Immature natural killer cell (primary cell): ENCODE measurements at regions not wholly inside any gene's neighbourhood (a gene's known extent, or its start where the extent isn't known, plus 50 kb on each side); places are given as distances from the start of the nearest gene placed in this dataset.

ENCODE experiments used
- DNase-seq, 3 donors: peaks; one replicate each; pipeline ENCODE4 v3.0.0; 2022; ENCODE audit warnings: mixed read lengths in 1 of 3
- H3K27ac Mint-ChIP-seq, 6 donors: one replicate each; pipeline ENCODE4 v1.8.0; 2020; ENCODE audit warnings: mixed read lengths in 6 of 6, mild to moderate bottlenecking in 5 of 6, inconsistent platforms in 4 of 6, moderate library complexity in 3 of 6
- H3K27me3 Mint-ChIP-seq, 3 donors: one replicate each; pipeline ENCODE4 v1.8.0; 2020 to 2021; ENCODE audit warnings: low read depth in 3 of 3, mild to moderate bottlenecking in 3 of 3, mixed read lengths in 3 of 3, moderate library complexity in 3 of 3, inconsistent platforms in 1 of 3
- H3K36me3 Mint-ChIP-seq, 3 donors: one replicate each; pipeline ENCODE4 v1.8.0; 2020; ENCODE audit warnings: mixed read lengths in 3 of 3, inconsistent platforms in 2 of 3, mild to moderate bottlenecking in 2 of 3
- H3K4me1 Mint-ChIP-seq, 2 donors: one replicate each; pipeline ENCODE4 v1.8.0; 2020; ENCODE audit warnings: inconsistent platforms in 2 of 2, mild to moderate bottlenecking in 2 of 2, mixed read lengths in 2 of 2, moderate library complexity in 1 of 2
- H3K4me3 Mint-ChIP-seq, 5 donors: one replicate each; pipeline ENCODE4 v1.8.0; 2020; ENCODE audit warnings: mild to moderate bottlenecking in 5 of 5, mixed read lengths in 5 of 5, inconsistent platforms in 3 of 5, moderate library complexity in 3 of 5
- H3K9me3 Mint-ChIP-seq, 6 donors: one replicate each; pipeline ENCODE4 v1.8.0; 2020; ENCODE audit warnings: mild to moderate bottlenecking in 6 of 6, mixed read lengths in 6 of 6, inconsistent platforms in 4 of 6, moderate library complexity in 3 of 6

DNA sequence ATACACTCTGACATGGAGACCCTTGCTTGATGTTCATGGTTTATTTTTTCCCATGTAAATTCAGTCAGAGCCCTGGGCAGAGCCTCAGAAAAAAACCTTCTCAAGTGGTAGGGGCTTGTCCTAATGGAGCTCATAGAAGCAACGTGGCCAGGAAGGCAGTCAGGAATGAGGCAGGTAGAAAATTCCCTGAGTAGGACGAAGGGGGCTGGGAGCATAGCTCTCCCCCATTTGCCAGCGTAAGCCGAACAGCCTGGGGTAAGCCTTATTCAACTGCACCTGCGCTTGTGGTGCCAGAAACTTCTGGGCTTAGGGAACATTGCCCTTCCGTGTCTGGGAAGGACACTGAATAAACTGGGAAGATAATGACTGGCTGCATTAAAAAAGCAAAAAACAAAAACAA lies 238.5 kb upstream of the ROPN1 start:
- peaks cover 0 to 6% (median 0%) of the 10 kb centered on the region in 6 donors for H3K9me3 Mint-ChIP-seq
- no peaks in the 10 kb centered on the region for H3K4me1 Mint-ChIP-seq
- no peaks in the 10 kb centered on the region for H3K36me3 Mint-ChIP-seq
- no peak for DNase-seq
- peaks cover 0 to 33% (median 4%) of the 10 kb centered on the region in 3 donors for H3K27me3 Mint-ChIP-seq
- H3K4me3 Mint-ChIP-seq: no peak overlapping the region
- no peak overlapping the region for H3K27ac Mint-ChIP-seq

DNA sequence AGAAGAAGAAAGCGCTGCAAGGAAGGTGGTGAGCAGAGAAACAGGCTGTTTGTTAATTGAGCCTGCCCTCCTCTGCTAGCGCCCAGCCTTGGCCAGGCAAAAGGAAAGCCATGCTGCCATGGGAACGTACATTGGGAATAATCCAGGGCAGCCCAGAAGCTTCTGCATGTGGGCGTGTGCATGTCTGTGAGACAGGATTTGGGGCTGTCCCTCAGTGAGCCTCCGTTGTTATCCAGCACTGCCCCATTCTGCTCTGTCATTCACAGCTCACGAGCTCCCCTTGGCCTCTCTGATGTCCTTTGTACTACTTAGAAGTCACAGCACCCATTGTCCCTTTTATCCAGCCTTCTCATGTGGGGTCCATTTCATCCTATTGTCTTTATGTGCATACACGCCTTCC lies 239.1 kb upstream of the ROPN1 start:
- H3K4me1 Mint-ChIP-seq: no peaks in the 10 kb centered on the region
- DNase-seq: no peak
- no peaks in the 10 kb centered on the region for H3K36me3 Mint-ChIP-seq
- H3K27ac Mint-ChIP-seq: no peak overlapping the region
- peaks cover 0 to 33% (median 4%) of the 10 kb centered on the region in 3 donors for H3K27me3 Mint-ChIP-seq
- H3K9me3 Mint-ChIP-seq: peaks cover 0 to 6% (median 0%) of the 10 kb centered on the region in 6 donors
- no peak overlapping the region for H3K4me3 Mint-ChIP-seq

DNA sequence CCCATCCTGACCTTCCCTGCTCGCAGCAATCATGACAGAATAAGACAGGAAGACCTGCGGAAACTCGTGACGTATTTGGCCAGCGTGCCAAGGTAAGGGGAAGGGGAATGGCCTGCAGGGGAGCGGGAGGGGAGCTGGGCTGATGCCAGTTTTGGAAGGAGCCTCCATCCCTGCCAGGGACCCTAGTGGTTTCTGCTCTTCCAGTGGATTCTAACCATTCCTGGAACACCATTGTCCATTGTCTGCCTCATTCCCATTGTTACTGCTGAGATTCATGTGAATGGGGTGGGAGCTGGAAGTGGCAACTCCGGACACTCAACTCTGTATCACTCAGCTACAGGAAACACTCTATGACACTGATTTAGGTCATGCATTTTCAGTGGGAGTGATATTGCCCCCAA lies 242.9 kb upstream of the ROPN1 start:
- Mint-ChIP-seq H3K4me3 (no peak overlapping the region), H3K36me3 (no peaks in the 10 kb centered on the region), H3K27ac (no peak overlapping the region), H3K27me3 (peaks cover 0 to 28% (median 4%) of the 10 kb centered on the region in 3 donors), H3K4me1 (no peaks in the 10 kb centered on the region), H3K9me3 (peaks cover 0 to 6% (median 0%) of the 10 kb centered on the region in 6 donors)
- DNase-seq: no peak

DNA sequence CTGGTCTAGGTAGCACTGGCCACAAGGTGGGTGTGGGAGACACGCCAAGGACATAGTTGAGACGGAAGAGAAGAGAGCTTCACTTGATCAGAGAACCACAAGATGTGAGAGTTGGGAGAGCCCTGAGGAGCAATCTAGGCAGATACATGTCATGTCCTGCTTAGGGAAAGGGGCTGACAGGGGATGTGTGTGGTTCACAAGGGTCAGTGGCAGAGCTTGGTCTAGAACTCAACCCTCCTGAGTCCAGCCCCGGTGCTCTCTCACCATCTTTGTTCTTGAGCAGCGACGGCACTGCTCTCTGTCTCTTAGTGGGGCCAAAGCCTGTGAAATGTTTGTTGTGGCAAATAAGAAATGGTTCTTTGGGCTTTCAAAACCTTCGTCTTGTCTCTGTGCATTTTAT lies 243.5 kb upstream of the ROPN1 start:
- H3K27ac Mint-ChIP-seq: no peak overlapping the region
- no peaks in the 10 kb centered on the region for H3K4me1 Mint-ChIP-seq

DNA sequence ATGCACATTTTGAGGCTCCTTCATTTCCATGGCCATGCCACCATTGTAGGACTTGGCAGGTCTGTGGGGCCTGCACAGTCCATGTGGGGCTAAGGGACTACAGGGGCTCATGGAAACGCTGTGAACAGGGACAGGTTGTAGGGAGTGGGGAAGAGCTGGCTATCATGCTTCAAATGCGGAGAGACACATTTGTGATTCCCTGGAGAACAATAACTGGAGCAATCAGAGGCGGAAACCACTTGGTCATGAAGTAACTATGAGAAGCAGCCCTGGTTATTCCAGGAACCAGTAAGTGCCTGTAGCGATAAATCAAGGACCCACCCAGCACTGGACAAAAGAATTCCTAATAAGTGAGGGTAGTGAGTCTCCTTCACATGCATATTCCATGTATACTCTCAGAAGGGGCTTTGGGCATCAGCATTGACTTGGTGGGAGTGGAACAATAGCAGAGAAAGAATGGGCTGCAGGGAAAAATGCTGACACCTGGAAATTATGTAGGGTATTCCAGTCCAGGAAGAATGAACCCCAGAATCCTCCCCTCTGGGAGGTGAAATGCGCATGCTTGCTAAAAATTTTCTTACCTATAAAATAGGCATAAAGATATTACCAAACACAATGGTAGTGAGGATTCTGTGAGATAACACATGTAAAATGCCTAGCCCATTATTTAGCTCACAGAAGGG lies 251.4 kb upstream of the ROPN1 start:
- no peak overlapping the region for H3K27ac Mint-ChIP-seq
- DNase-seq: no peak
- no peaks in the 10 kb centered on the region for H3K36me3 Mint-ChIP-seq
- H3K27me3 Mint-ChIP-seq: peaks cover 0 to 4% (median 0%) of the 10 kb centered on the region in 3 donors
- peaks cover 0 to 1% (median 0%) of the 10 kb centered on the region in 6 donors for H3K9me3 Mint-ChIP-seq
- no peaks in the 10 kb centered on the region for H3K4me1 Mint-ChIP-seq
- H3K4me3 Mint-ChIP-seq: no peak overlapping the region

More for the DNA sequence above, 243.5 kb upstream of the ROPN1 start:
- no peak for DNase-seq
- H3K36me3 Mint-ChIP-seq: no peaks in the 10 kb centered on the region
- H3K27me3 Mint-ChIP-seq: peaks cover 0 to 22% (median 4%) of the 10 kb centered on the region in 3 donors
- H3K4me3 Mint-ChIP-seq: no peak overlapping the region
- H3K9me3 Mint-ChIP-seq: peaks cover 0 to 4% (median 0%) of the 10 kb centered on the region in 6 donors

DNA sequence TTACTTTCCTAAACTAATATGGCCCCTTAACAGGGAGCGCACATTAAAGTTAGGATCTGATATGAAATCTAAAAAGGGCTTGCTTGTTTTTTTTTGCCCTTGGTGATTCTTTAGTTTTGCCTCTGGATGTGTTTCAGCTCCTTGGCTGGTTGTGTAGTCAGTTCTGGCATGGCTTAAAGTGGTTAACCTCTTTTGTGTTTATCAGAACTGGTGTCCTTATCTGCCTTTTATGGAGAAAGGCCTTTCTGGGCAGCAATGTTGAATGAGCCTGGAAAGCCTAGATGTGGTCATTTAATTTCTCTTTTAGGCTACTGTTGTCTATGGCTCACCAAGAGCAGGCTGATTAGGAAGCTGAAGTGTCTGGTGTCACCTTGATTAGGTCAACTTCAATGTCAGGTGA lies 254.5 kb upstream of the ROPN1 start:
- Mint-ChIP-seq H3K9me3 (peaks cover 0 to 3% (median 0%) of the 10 kb centered on the region in 6 donors), H3K4me3 (no peak overlapping the region), H3K36me3 (no peaks in the 10 kb centered on the region), H3K27me3 (peaks cover 1 to 7% (median 5%) of the 10 kb centered on the region in 3 donors), H3K27ac (no peak overlapping the region), H3K4me1 (no peaks in the 10 kb centered on the region)
- DNase-seq: no peak

DNA sequence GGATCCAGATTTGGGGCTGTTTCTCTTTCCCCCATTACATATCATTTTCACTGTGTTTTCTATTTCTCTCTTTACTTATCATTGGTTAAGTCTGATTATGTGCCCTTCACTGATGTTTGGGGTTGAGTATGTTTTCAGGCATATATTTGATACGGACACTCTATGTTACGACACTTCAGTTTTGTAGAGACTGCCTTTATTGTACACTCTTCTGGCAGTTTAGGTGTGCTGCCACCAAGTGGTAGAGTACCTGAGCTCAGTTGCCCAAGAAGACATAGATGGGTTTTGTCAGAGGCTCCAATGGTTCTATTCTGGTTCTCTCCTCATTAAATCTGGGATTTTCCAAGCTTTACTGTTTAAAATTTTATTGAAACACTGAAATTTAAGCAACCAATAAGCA lies 255.0 kb upstream of the ROPN1 start:
- no peak for DNase-seq
- Mint-ChIP-seq H3K4me1 (no peaks in the 10 kb centered on the region), H3K4me3 (no peak overlapping the region), H3K27me3 (peaks cover 4 to 8% (median 5%) of the 10 kb centered on the region in 3 donors), H3K36me3 (no peaks in the 10 kb centered on the region), H3K9me3 (peaks cover 0 to 3% (median 0%) of the 10 kb centered on the region in 6 donors), H3K27ac (no peak overlapping the region)

DNA sequence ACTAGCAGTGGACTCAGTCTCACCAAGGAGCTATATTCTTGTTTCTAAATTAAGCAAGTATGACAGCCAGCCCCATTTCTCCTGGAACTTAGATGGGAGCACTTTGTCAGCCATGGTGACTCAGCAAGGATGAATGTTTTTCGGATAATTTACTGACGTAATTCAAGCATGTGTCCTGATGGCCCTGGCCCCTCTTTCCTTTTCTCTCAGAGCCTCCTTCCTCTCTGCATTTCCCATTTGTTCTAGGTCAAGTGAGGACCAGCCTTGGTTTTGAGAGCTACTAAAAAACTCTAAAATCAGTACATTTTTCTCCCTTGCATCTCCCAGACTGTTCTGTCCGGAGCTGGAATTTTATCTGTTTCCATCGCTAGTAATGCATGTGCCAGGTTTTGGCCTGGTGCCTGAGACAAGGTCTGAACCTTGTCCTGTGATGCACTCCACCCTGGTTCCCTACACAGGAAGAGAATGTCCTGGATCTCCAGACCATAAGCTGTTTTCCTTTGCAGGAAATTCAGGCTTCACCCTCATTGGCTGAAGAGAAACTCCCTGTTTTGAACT lies 256.6 kb upstream of the ROPN1 start:
- Mint-ChIP-seq H3K36me3 (no peaks in the 10 kb centered on the region), H3K9me3 (peaks cover 0 to 2% (median 0%) of the 10 kb centered on the region in 6 donors), H3K27me3 (peaks cover 4 to 9% (median 5%) of the 10 kb centered on the region in 3 donors), H3K4me1 (no peaks in the 10 kb centered on the region), H3K27ac (no peak overlapping the region), H3K4me3 (no peak overlapping the region)
- no peak for DNase-seq

DNA sequence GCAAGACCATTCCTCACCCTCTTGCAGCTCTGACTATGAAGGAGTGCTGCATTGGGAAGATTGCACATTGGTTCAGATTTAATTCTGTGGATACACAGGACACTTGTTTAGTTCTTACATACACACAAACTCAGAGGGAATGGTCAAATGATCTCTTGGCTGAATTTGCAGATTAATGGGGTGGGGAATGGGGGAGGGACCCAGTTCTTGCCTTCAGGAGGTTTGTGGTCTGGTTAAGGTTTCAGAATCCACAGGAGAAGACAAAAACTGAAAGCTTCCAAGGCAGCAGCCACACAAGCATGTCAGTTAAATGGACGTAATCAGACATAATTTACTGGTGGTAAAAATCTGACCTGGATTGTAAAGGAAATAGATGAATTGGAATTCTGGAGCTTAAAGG lies 257.1 kb upstream of the ROPN1 start:
- Mint-ChIP-seq H3K27me3 (peaks cover 4 to 11% (median 5%) of the 10 kb centered on the region in 3 donors), H3K36me3 (no peaks in the 10 kb centered on the region), H3K27ac (no peak overlapping the region), H3K9me3 (peaks cover 0 to 2% (median 0%) of the 10 kb centered on the region in 6 donors), H3K4me3 (no peak overlapping the region), H3K4me1 (no peaks in the 10 kb centered on the region)
- no peak for DNase-seq

DNA sequence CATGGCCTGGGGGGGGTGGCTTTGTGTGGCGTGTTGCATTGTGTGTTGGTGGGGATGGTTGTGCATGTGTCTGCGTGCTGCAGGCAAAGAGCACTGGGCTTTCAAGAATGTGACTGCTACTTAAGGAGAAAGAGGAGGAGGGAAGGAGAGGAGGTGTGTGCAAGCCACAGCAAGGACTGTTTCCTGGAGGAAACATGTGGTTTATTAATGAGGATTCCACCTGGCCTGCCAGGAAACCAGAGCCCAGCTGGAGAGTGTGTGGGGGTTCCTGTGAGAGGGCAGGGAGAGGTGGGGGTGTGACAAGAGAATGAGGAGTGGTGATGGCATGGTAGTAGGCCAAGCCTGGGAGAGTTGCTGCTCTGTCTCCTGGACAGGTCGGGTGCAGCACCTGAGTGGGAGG lies 258.1 kb upstream of the ROPN1 start:
- peaks cover 0 to 2% (median 0%) of the 10 kb centered on the region in 6 donors for H3K9me3 Mint-ChIP-seq
- no peak overlapping the region for H3K27ac Mint-ChIP-seq
- no peaks in the 10 kb centered on the region for H3K4me1 Mint-ChIP-seq
- H3K27me3 Mint-ChIP-seq: peaks cover 4 to 12% (median 5%) of the 10 kb centered on the region in 3 donors
- DNase-seq: no peak
- no peaks in the 10 kb centered on the region for H3K36me3 Mint-ChIP-seq
- H3K4me3 Mint-ChIP-seq: no peak overlapping the region

DNA sequence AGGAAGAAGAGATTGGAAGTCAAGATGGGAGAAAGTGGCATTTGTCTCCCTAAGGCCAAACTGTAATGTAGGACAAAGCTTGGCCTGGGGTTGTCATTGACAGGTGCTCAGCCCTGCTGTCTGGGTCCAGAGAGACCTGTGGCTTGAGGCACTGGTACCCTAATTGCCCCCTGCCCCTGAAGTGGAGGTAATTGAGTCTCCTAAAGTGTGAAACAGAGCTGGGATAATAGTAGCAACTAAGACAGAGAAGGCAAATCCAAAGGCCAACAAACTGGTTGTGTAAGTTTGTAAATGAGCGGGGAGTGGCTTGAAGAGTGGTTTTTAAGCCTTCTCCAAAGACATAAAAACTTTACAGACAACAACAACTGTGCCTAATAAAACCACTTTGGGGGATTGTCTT lies 264.2 kb upstream of the ROPN1 start:
- H3K9me3 Mint-ChIP-seq: peaks cover 0 to 2% (median 0%) of the 10 kb centered on the region in 6 donors
- H3K27me3 Mint-ChIP-seq: peaks cover 4 to 14% (median 9%) of the 10 kb centered on the region in 3 donors
- no peak overlapping the region for H3K4me3 Mint-ChIP-seq

DNA sequence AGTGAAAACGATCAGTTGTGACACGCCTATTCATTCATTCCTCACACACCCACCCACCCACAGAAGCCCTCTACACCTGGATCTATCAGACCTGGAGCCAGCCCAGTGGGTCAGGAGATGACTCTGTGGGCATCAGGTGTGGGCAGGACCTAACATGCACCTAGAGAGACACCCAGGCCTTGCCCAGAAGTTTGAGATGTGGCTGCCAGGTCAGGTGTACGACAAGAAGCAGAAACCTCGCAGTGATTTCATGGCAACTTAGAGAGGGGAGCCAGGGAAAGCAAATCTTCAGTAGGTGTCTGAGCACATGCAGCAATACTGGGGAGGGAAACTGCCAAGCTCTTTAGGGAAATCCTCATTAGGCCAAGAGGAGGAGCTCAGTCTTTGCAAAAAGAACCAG lies 264.7 kb upstream of the ROPN1 start:
- DNase-seq: no peak
- no peaks in the 10 kb centered on the region for H3K4me1 Mint-ChIP-seq
- no peak overlapping the region for H3K27ac Mint-ChIP-seq
- peaks cover 3 to 14% (median 9%) of the 10 kb centered on the region in 3 donors for H3K27me3 Mint-ChIP-seq
- peaks cover 0 to 2% (median 0%) of the 10 kb centered on the region in 6 donors for H3K9me3 Mint-ChIP-seq
- H3K4me3 Mint-ChIP-seq: no peak overlapping the region
- H3K36me3 Mint-ChIP-seq: no peaks in the 10 kb centered on the region

More for the DNA sequence above, 264.2 kb upstream of the ROPN1 start:
- Mint-ChIP-seq H3K27ac (no peak overlapping the region), H3K4me1 (no peaks in the 10 kb centered on the region), H3K36me3 (no peaks in the 10 kb centered on the region)
- DNase-seq: no peak

DNA sequence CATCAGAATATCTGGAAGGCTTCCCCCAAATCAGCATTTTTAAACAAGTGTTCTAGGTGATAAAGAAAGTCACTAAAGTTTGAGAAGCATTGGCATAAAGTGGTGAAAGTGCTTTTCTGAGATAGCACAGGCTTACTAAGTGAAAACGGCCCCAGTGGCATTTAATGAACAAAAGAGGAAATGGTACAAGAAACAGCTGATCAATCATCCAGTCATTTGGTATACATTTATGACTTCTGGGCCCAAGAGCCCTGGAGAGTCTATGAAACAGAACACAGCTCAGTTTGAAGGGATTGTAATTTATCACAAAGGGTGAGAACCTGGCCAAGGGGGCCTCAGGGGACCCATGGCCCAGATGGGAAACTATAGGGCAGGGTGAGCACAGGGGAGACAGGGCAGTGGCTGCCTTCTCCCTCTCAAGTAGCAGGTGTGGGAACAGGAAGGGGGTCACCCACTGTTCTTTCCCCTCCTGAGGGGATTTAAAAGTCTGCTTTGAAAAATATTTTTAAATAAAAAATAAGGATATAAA lies 265.5 kb upstream of the ROPN1 start:
- Mint-ChIP-seq H3K36me3 (no peaks in the 10 kb centered on the region), H3K27ac (no peak overlapping the region), H3K4me3 (no peak overlapping the region), H3K9me3 (peaks cover 0 to 2% (median 0%) of the 10 kb centered on the region in 6 donors), H3K27me3 (peaks cover 2 to 12% (median 9%) of the 10 kb centered on the region in 3 donors), H3K4me1 (no peaks in the 10 kb centered on the region)
- no peak for DNase-seq

DNA sequence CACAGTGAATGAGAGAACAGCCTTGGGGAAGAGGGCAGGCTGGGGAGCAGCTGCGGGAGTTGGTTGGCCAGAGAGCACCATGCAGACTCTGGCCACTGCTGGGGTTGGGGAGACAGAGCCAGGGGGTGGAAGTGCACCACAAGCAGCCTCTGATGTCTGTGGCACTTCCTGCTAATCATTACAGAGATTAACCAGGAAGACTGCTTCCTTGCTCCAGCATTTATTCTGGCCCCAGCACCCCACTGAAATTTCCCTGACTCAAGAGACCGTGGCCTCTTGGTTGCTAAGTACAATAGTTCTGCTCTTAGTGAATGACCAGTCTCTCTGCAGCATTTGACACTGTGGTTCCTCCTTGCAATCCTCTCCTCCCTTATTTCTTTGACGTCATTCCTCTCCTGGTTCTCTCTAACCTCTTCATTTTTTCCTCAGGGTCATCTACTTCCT lies 266.2 kb upstream of the ROPN1 start:
- Mint-ChIP-seq H3K27ac (no peak overlapping the region), H3K4me3 (no peak overlapping the region), H3K27me3 (peaks cover 2 to 12% (median 9%) of the 10 kb centered on the region in 3 donors), H3K4me1 (no peaks in the 10 kb centered on the region), H3K9me3 (peaks cover 0 to 2% (median 0%) of the 10 kb centered on the region in 6 donors), H3K36me3 (no peaks in the 10 kb centered on the region)
- DNase-seq: no peak
